GM19467 (cell line): ENCODE measurements at regions not wholly inside any gene's neighbourhood (a gene's known extent, or its start where the extent isn't known, plus 50 kb on each side); places are given as distances from the start of the nearest gene placed in this dataset.

Experiments used
- ATAC-seq: cut with Tn5 transposase; IDR thresholded peaks from one replicate; pipeline ENCODE4 v1.9.1; 2021; ENCODE audit warnings: mild to moderate bottlenecking, moderate library complexity; ENCODE audit not compliant: unreplicated experiment

DNA sequence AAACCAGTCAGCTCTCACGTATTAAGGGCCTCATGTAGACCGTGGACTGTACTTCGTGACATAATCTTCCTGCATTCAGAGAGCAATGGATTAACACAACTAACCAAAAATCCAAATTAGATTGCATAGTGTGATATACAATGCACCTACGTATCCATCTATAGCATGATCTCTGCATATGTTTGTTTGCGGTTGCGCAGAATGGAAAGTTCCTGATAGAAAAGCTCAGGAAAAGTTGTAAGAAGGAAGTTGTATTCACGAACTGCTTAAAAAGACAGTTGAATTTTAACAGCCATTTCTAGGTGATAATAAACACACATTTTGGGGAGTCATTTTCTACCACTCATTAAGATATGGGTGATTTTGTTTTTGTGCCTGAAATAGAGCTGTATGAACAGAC, 869.0 kb downstream of the TLE4 start:
- no peak for ATAC-seq

- ATAC-seq, result no peak
These were observed 866.1 kb downstream of the TLE4 start for GRCh38 chr9:80437825-80438224.

DNA sequence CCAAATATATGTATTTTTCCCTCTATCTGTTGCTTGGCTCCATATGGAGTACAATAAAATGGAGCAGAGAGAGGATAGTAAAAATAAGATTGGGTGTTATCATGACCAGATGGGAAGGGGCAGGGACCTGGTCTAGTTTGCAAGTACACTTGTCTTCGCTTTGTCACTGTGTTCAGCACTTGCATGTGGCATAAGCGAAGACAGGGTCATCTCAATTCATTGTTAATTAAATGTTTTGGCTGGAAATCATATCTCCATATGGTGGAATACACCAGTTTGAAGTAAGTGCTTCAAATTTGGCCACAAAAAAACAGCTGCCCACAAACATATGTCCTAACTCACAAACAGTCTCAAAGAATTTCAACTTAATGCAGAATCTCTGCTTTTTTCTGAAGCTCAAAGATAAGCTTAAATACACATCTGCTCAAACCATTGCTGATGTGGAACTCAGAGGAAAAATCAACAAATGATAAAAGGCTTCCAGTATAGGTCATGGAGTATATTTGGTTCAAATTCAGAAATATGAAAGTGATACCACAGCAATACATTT, 865.4 kb downstream of the TLE4 start:
- ATAC-seq, result no peak

DNA sequence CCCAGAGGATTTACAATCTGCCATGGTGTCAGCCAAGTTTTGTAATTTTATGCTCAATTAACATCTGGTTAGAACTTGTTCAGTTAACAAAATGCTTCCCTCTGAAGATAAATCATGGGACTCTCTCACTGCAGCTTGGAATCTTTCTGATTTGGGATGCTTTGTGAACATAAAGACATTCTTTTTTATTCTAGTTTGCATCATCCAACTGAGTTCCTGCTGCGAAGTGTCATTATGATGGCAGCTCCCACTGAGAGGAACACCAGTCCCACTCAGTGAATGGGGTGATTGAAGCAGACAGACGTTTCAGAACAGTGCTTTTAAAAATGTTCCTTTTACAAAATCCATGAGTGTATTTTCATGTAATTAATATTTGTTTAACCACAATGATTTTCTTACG, 863.8 kb downstream of the TLE4 start:
- no peak for ATAC-seq

DNA sequence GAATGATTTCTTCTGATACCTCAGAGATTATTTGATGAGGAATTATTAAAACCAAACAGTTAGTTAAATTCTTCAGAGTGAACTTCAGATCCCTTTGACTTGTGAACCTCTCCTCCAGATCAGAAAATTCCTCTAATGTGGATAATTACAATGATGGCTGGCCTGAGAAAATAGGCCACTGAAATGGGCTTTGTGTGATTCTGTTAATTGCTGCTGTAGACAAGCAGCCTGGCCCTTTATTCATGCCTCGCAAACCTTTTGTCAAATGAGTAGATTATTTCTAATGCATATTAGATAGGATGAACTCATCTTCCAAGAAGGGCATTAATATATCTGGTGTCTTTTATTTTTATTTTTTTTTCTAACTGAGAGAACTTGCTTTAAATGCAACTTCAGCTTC, 855.2 kb downstream of the TLE4 start:
- ATAC-seq, result no peak

DNA sequence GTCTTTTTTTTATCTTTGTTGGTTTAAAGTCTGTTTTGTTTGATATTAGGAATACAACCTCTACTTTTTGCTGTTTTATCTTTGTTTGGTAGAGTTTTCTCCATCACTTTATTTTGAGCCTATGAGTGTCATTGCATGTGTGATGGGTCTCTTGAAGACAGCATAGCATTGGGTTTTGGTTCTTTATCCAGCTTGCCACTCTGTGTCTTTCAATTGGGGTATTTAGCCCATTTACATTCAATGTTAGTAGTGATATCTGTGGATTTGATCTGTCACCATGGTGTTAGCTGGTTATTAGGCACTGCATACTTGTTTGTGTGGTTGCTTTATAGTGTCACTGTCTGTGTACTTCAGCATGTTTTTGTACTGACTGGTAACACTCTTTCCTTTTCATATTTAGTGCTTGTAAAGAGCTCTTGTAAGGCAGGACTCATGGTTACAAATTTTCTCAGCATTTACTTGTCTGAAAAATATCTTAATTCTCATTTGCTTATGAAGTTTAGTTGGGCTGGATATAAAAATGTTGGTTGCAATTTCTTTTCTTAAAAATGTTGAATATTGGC, 845.5 kb downstream of the TLE4 start:
- ATAC-seq, result no peak

- ATAC-seq, result no peak
These were observed 838.3 kb downstream of the TLE4 start for GRCh38 chr9:80410106-80410505.

DNA sequence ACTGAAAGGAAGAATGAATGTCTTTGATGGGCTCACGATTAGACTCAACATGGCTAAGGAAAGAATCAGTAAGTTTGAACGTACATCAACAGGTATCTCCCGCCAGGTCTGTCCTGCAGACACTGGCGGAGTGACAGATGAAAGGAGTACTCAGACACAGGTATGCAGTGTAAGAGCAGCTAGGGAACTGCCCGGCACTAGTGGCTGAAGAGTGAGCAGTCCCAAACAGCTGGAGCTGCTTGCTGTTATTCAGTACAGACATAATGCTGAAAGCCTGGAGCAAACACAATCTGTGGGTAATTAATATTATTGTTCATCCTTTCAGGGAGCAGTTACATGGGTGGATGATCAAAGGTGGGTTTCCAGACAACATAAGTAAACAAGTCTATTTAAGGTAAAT, 835.5 kb downstream of the TLE4 start:
- no peak for ATAC-seq

DNA sequence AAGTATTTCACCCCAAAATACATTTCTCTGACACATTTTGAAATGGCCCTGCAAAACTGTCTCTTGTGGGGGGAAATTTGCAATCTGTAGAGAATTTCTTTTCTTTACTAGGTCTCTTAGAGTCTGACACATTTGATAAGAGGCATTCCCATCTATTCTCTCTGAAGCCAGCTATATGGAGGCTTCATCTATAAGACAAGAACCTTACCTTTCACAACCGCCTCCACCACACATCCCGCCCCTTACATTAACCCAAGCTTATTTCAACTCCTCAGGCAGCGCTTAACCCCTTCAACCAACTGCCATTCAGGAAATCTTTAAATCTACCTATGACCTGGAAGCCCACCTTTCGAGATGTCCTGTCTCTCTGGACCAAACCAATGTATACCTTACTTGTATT, 829.5 kb downstream of the TLE4 start:
- ATAC-seq, result no peak

GRCh38 chr9:80400624-80401230, 829.0 kb downstream of the TLE4 start:
- no peak for ATAC-seq

DNA sequence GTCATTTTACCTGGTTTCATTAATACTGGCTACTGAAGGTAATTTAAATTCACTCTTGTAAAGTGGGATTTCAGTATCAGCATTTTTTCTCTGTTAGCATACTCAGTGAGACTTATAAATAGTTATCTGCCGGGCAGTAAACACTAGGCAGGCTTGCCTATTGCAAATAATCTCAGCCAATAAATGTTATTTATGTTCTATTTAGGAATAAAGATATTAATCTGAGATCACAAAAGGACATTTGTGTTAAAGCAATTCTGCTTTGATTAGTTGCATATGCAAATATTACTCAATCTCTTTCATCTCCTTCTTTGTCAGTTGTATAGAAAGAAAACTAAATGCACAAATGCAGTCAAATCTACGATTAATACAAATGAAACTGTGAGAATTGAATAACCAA, 827.8 kb downstream of the TLE4 start:
- ATAC-seq, result no peak

DNA sequence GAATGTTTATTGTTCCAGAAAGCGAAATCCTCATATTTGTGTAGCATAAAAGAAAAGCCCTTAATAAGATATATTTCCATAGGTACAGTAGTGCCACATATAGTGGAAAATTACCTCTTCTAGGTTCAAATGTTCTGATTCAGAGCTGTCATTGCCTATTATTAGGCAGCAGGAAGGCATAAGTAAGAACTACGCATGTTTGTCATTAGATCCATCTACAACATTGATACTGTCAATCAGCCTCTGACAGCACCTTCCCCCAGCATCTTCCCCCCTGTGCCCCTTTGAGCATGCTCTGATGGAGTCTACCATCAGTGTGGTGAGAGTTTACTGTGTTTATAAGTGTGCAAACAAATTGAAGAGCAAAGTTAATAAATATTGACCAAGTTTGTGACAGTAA, 816.1 kb downstream of the TLE4 start:
- no peak for ATAC-seq

- no peak for ATAC-seq
These were observed 813.5 kb downstream of the TLE4 start for GRCh38 chr9:80385246-80385645.

GRCh38 chr9:80383331-80383730, 811.6 kb downstream of the TLE4 start:
- ATAC-seq, result no peak

DNA sequence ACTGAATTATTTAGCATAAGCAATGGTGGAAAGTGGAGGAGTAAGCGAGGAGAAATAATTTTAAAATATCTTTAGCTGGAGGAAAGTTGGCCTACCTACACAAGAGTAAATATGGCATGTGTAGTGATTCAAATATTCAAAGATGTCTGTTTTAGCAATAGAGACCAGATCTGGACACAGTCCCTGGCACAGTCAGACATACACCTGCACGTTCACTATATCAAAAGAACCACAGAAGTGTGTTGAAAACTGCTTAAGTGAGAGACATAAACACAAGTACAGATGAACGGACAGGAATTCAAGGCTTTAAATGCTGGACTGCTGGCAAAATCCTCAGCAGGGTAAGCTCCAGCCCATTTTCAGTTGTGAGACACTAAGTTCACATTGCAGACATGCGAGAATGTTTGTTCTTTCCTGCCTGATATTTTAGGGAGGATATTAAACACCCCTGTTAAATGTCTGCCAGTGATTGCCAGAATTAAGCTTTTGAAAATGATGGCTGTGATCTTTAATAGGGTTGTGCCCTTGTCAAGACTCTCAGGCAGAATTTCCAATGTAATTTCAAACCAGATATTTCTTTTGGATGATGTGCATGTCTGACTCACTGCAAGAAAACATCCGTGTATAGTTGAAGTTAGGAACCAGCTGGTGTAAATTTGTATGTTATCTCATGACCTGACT, 810.6 kb downstream of the TLE4 start:
- ATAC-seq, result no peak

GRCh38 chr9:80380301-80380700, 808.5 kb downstream of the TLE4 start:
- ATAC-seq, result no peak

DNA sequence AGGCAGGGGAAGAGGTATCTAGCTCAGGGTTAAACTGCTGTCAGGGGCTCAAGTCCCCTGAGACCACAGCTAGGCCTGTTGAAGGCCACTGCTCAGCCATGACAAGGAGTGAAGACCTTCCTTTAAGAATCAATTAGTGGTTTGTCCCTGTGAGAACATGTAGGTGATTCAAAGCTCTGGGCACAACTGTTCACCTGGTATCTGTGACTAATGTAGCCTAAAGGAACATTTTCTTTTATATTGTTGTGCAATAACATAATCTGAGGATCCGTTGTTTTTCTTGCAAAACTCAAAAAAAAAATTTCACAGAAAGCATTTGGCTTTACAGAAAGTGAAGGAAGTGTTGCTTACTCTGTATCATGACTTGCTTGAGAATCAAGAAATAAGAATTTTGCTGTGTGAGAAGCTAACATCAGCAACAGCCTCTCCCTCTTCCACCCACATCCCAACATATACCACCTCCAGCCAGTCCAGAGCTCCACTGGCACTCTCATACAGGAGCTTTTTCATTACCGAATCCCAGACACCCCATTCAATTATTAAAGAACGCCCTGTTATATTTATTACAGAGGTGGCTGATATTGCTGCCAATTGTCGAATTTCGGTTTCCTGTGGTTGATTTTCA, 807.0 kb downstream of the TLE4 start:
- ATAC-seq, result no peak

GRCh38 chr9:80376180-80376579, 804.4 kb downstream of the TLE4 start:
- ATAC-seq, result no peak

DNA sequence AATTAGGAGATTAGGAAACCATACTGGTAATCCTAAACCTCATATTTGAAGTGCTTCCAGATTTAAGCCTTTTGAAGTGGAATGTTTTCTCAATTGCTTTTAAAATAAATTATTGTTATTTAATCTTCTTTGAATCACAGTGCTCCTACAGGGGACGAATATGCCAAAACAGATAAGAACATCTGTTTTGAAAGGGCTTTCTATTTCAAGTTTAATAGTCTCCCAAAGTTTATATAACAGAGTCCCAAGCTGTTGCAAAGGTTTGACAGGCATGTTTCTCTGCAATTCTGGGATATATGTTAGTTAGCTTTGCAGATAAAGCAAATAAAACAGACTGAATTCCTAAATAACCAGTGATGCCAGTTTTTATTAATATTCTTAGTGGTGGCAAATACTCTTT, 803.7 kb downstream of the TLE4 start:
- ATAC-seq, result no peak

DNA sequence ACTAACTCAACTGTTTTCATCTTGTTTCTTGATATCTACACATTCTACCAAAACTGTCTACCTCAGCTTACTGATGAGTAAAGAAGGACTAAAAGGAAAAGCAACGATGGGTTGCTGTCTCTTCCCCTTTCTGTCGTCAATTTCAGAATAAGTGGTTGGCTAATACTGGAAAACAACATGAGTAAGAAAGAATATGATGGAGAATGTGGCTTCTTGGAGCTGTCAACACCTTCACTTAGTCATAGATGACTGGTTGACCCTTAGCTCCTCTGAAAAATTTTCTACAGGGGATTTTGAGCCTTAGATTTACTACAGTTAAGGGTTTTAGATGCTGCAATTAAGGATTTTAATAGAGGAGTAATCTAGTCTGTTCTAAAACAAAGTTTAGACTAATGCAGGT, 797.9 kb downstream of the TLE4 start:
- no peak for ATAC-seq

- ATAC-seq, result no peak
These were observed 794.9 kb downstream of the TLE4 start for GRCh38 chr9:80366626-80367025.
